ENCODE measurements at regions not wholly inside any gene's neighbourhood (a gene's known extent, or its start where the extent isn't known, plus 50 kb on each side); places are given as distances from the start of the nearest gene placed in this dataset.

DNA sequence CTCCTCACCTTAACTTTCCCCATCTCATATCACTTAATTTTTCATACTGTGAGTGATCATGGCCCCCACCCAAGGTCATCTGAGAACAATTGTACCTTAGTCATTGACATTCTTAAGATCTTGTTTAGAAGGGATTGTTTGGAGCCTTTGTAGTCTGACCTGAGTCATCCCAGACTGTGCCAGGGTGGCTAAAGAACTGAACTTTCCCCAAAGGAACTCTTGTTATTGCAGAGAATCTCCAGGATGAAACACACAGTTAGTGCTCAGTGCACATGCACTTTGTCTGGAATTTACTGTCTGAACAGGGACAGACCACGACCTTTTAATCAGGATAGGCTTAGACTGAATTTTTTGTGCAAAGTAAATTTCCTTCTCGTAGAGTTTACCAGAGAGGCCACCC is 112.6 kb upstream of the CCN2 start:
- H3F3A ChIP-seq (replicated peaks; ENCODE audit: insufficient read depth) = peaks cover 37% of the 10 kb centered on the region
- no peaks in the 10 kb centered on the region for H4K20me1 ChIP-seq (ENCODE audit: insufficient read depth)
- peak overlapping the region; percentile 77 for H3K9ac ChIP-seq
- no peak overlapping the region for H3K4me3 ChIP-seq (ENCODE audit: low read depth in 2 of 2, low read length in 1 of 2)
- H3K4me1 ChIP-seq (ENCODE audit: control insufficient read depth in 1 of 2, insufficient read depth in 2 of 2, low read depth in 1 of 2, low read length in 1 of 2) = peaks cover 0 to 49% of the 10 kb centered on the region in 2 experiments; a peak in 1 of 4 replicates
- ChIA-PET POLR2A (no interaction called here), CTCF (no interaction called here)
- H3K36me3 ChIP-seq (replicated peaks in 1 of 2; ENCODE audit: control insufficient read depth in 1 of 2, insufficient read depth in 2 of 2, low read length in 1 of 2) = no peaks in the 10 kb centered on the region
- no peaks in the 10 kb centered on the region for H3K79me2 ChIP-seq (ENCODE audit: insufficient read depth)
- H3K9me3 ChIP-seq = no peaks in the 10 kb centered on the region
- 6% methylated on average over 2 of the region's 2 CpGs for WGBS (ENCODE audit: low lambda C conversion rate)
- peak overlapping the region; percentile 60; the same call in 1 of the 2 replicates for H3K4me2 ChIP-seq
- H3K27me3 ChIP-seq (ENCODE audit: insufficient read depth) = no peaks in the 10 kb centered on the region
- DNase-seq = no peak
- H3K9me2 ChIP-seq = no peaks in the 10 kb centered on the region
- H2AFZ ChIP-seq (ENCODE audit: low read depth) = peak overlapping the region; percentile 39
- H3K27ac ChIP-seq (ENCODE audit: low read depth in 2 of 2, low read length in 1 of 2) = peak overlapping the region in 1 of 2 experiments; percentile 96; a peak in 2 of 4 replicates
- TF ChIP-seq RFX5 (IDR thresholded peaks at IDR 0.05; ENCODE audit: low read length) = no peak
- TF ChIP-seq FOXM1 (IDR thresholded peaks at IDR 0.05; ENCODE audit: low read depth) = 0 out of 2 replicates have a peak, but pooled peaks have one; percentile 36
- peak; percentile 50; the same call in 1 of the 2 replicates for TF ChIP-seq MEF2A (IDR thresholded peaks at IDR 0.05; ENCODE audit: borderline replicate concordance, low read depth)
- TF ChIP-seq, protein P1, sequence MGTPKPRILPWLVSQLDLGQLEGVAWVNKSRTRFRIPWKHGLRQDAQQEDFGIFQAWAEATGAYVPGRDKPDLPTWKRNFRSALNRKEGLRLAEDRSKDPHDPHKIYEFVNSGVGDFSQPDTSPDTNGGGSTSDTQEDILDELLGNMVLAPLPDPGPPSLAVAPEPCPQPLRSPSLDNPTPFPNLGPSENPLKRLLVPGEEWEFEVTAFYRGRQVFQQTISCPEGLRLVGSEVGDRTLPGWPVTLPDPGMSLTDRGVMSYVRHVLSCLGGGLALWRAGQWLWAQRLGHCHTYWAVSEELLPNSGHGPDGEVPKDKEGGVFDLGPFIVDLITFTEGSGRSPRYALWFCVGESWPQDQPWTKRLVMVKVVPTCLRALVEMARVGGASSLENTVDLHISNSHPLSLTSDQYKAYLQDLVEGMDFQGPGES (IDR thresholded peaks at IDR 0.05; ENCODE audit: low read depth, low read length) = no peak
- no peak for TF ChIP-seq SMC3 (IDR thresholded peaks at IDR 0.05; ENCODE audit: low read depth, low read length)
- TF ChIP-seq FOXJ3 (CRISPR knock-in tag; IDR thresholded peaks at IDR 0.05) = no peak
- TF ChIP-seq NFIC (IDR thresholded peaks at IDR 0.05; ENCODE audit: borderline replicate concordance) = peak; percentile 83
- no peak for TF ChIP-seq GATA2 (CRISPR knock-in tag; IDR thresholded peaks at IDR 0.05)
- TF ChIP-seq EP300 (IDR thresholded peaks at IDR 0.05; ENCODE audit: borderline replicate concordance in 1 of 2, low read depth in 1 of 2, low read length in 1 of 2) = peak in 1 of 2 experiments; percentile 48; a peak in 2 of 4 replicates
- peak; percentile 78 for TF ChIP-seq TCF12 (IDR thresholded peaks at IDR 0.05)
- TF ChIP-seq, protein P2, sequence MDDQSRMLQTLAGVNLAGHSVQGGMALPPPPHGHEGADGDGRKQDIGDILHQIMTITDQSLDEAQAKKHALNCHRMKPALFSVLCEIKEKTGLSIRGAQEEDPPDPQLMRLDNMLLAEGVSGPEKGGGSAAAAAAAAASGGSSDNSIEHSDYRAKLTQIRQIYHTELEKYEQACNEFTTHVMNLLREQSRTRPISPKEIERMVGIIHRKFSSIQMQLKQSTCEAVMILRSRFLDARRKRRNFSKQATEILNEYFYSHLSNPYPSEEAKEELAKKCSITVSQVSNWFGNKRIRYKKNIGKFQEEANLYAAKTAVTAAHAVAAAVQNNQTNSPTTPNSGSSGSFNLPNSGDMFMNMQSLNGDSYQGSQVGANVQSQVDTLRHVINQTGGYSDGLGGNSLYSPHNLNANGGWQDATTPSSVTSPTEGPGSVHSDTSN (IDR thresholded peaks at IDR 0.05) = peak; percentile 47
- peak; percentile 82 for TF ChIP-seq RXRA (IDR thresholded peaks at IDR 0.05; ENCODE audit: borderline replicate concordance, low read depth)
- TF ChIP-seq, protein P3, sequence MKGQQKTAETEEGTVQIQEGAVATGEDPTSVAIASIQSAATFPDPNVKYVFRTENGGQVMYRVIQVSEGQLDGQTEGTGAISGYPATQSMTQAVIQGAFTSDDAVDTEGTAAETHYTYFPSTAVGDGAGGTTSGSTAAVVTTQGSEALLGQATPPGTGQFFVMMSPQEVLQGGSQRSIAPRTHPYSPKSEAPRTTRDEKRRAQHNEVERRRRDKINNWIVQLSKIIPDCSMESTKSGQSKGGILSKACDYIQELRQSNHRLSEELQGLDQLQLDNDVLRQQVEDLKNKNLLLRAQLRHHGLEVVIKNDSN (IDR thresholded peaks at IDR 0.05; ENCODE audit: borderline replicate concordance, low read depth) = no peak
- peak; percentile 87 for TF ChIP-seq FOSL2 (IDR thresholded peaks at IDR 0.05; ENCODE audit: borderline replicate concordance, low read depth)
- TF ChIP-seq, protein P4, sequence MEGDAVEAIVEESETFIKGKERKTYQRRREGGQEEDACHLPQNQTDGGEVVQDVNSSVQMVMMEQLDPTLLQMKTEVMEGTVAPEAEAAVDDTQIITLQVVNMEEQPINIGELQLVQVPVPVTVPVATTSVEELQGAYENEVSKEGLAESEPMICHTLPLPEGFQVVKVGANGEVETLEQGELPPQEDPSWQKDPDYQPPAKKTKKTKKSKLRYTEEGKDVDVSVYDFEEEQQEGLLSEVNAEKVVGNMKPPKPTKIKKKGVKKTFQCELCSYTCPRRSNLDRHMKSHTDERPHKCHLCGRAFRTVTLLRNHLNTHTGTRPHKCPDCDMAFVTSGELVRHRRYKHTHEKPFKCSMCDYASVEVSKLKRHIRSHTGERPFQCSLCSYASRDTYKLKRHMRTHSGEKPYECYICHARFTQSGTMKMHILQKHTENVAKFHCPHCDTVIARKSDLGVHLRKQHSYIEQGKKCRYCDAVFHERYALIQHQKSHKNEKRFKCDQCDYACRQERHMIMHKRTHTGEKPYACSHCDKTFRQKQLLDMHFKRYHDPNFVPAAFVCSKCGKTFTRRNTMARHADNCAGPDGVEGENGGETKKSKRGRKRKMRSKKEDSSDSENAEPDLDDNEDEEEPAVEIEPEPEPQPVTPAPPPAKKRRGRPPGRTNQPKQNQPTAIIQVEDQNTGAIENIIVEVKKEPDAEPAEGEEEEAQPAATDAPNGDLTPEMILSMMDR (IDR thresholded peaks at IDR 0.05) = no peak
- peak; percentile 39; the same call in 1 of the 2 replicates for TF ChIP-seq TEAD4 (IDR thresholded peaks at IDR 0.05; ENCODE audit: borderline replicate concordance, insufficient read depth)
- TF ChIP-seq RAD21 (IDR thresholded peaks at IDR 0.05; ENCODE audit: low read length) = no peak
- TF ChIP-seq GABPA (IDR thresholded peaks at IDR 0.05; ENCODE audit: low read depth) = no peak
- TF ChIP-seq, protein P5, sequence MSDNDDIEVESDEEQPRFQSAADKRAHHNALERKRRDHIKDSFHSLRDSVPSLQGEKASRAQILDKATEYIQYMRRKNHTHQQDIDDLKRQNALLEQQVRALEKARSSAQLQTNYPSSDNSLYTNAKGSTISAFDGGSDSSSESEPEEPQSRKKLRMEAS (IDR thresholded peaks at IDR 0.05; ENCODE audit: low read depth) = peak; percentile 43; the same call in 1 of the 2 replicates
- no peak for TF ChIP-seq ELF1 (IDR thresholded peaks at IDR 0.05)
- TF ChIP-seq EZH2phosphoT487 (IDR thresholded peaks at IDR 0.05; ENCODE audit: borderline replicate concordance, low read depth) = no peak
- no peak for TF ChIP-seq SIN3A (IDR thresholded peaks at IDR 0.05; ENCODE audit: borderline replicate concordance, low read depth, low read length)
- no peak for TF ChIP-seq RCOR1 (IDR thresholded peaks at IDR 0.05; ENCODE audit: low read length)
- TF ChIP-seq CHD2 (IDR thresholded peaks at IDR 0.05; ENCODE audit: low read length, partially characterized antibody) = no peak
- no peak for TF ChIP-seq NRF1 (IDR thresholded peaks at IDR 0.05; ENCODE audit: low read depth, low read length)
- no peak for TF ChIP-seq MXI1 (IDR thresholded peaks at IDR 0.05; ENCODE audit: low read depth, low read length)
- TF ChIP-seq TAF1 (IDR thresholded peaks at IDR 0.05; ENCODE audit: borderline replicate concordance, low read depth, low read length) = peak; percentile 33; the same call in 1 of the 2 replicates
- peak; percentile 56; the same call in 1 of the 2 replicates for TF ChIP-seq JUND (IDR thresholded peaks at IDR 0.05)
- no peak for TF ChIP-seq YY1 (IDR thresholded peaks at IDR 0.05; ENCODE audit: low read depth)

Measured in SK-N-SH (cell line).